K562 (cell line): ENCODE measurements at regions not wholly inside any gene's neighbourhood (a gene's known extent, or its start where the extent isn't known, plus 50 kb on each side); places are given as distances from the start of the nearest gene placed in this dataset.

Source experiments
- ATAC-seq: fragments of 200-7000 bp; cut with Tn5 transposase; 3 replicates; pipeline ENCODE4 v1.9.1; 2020; ENCODE audit warnings: moderate library complexity
- BruUV-seq: library from RNA; stranded (reverse); fragments of 400-500 nt; replicated peaks from 2 replicates; lab custom pipeline; 2021; lab: Mats Ljungman, UMichigan
- CTCF ChIA-PET: fragments of 300-600 bp; formaldehyde crosslinking; extraction: SDS; loops from one replicate; lab custom pipeline; 2021; ENCODE audit warnings: low intra/inter-chr PET ratio; lab: Yijun Ruan, JAX
- POLR2A ChIA-PET: fragments of 300-600, 350-650 bp; sonication (Branson Sonifier 250); formaldehyde crosslinking; extraction: SDS; loops from one replicate; lab custom pipeline; 2021; ENCODE audit warnings: antibody characterized with exemption, inconsistent platforms; lab: Yijun Ruan, JAX
- DNase-seq, 4 experiments: peaks; one replicate each; pipeline versions ENCODE4 v3.0.0 to v3.0.0-alpha.2; 2011 to 2018; ENCODE audit warnings: low spot score in 3 of 4, mixed read lengths in 3 of 4; ENCODE audit errors: extremely low read depth in 1 of 4
- FAIRE-seq: peaks from 2 replicates; lab custom pipeline; 2011; peaks lifted over from hg19 to GRCh38; lab: Jason Lieb, UNC
- H2AFZ ChIP-seq: 2 replicates; pipeline ENCODE4 v1.6.0; 2011; ENCODE audit warnings: low read depth, low read length, control low read depth, inconsistent platforms
- H3K27ac ChIP-seq: fragments of 200-600 bp; 3 replicates; pipeline ENCODE4 v1.8.0; 2011; ENCODE audit warnings: low read depth, mild to moderate bottlenecking, control low read depth, inconsistent platforms, low read length, moderate library complexity, mixed read lengths; ENCODE audit errors: extremely low read depth
- H3K27me3 ChIP-seq, 2 experiments: fragments of 300-600 bp in 1 of 2; 2 replicates in 1 of 2; 3 replicates in 1 of 2; pipeline versions ENCODE4 v1.6.0 to v1.8.0; 2011; ENCODE audit warnings: inconsistent platforms in 2 of 2, low read length in 2 of 2, mild to moderate bottlenecking in 1 of 2, mixed read lengths in 1 of 2, moderate library complexity in 1 of 2; ENCODE audit not compliant: control insufficient read depth in 2 of 2, insufficient read depth in 2 of 2
- H3K36me3 ChIP-seq: fragments of 300-600 bp; 3 replicates; pipeline ENCODE4 v1.8.0; 2011; ENCODE audit warnings: mild to moderate bottlenecking, low read length, inconsistent platforms; ENCODE audit not compliant: control insufficient read depth, insufficient read depth
- H3K4me1 ChIP-seq, 2 experiments: fragments of 200-600 bp in 1 of 2; replicated peaks in 1 of 2; 2 replicates in 1 of 2; 3 replicates in 1 of 2; pipeline versions ENCODE4 v1.5.1 to v1.8.0; 2011; ENCODE audit warnings: inconsistent platforms in 2 of 2, low read length in 2 of 2, mild to moderate bottlenecking in 1 of 2, mixed read lengths in 1 of 2, moderate library complexity in 1 of 2; ENCODE audit not compliant: control insufficient read depth in 2 of 2, insufficient read depth in 2 of 2
- H3K4me2 ChIP-seq: 2 replicates; pipeline ENCODE4 v1.6.1; 2011; ENCODE audit warnings: low read length, control low read depth, inconsistent platforms, mixed read lengths; ENCODE audit not compliant: insufficient read depth
- H3K4me3 ChIP-seq: fragments of 200-600 bp; sonication (generic), shearing (Covaris generic); 2 replicates; pipeline ENCODE4 v1.5.1; 2016; ENCODE audit warnings: control low read depth, inconsistent platforms
- H3K79me2 ChIP-seq: fragments of 200-600 bp; 3 replicates; pipeline ENCODE4 v1.8.0; 2011; ENCODE audit warnings: low read length, inconsistent platforms; ENCODE audit not compliant: control insufficient read depth, insufficient read depth
- H3K9ac ChIP-seq, 2 experiments: 2 replicates each; pipeline versions ENCODE4 v1.6.0 to v1.6.1; 2011; ENCODE audit warnings: low read depth in 2 of 2, low read length in 2 of 2, control low read depth in 1 of 2, inconsistent platforms in 1 of 2, mild to moderate bottlenecking in 1 of 2, mixed read lengths in 1 of 2; ENCODE audit not compliant: insufficient read depth in 1 of 2
- H3K9me1 ChIP-seq: one replicate; pipeline ENCODE4 v1.6.0; 2011; ENCODE audit warnings: inconsistent platforms, mild to moderate bottlenecking, low read length, moderate library complexity; ENCODE audit not compliant: control insufficient read depth, insufficient read depth
- H3K9me3 ChIP-seq: replicated peaks from 2 replicates; pipeline ENCODE4 v1.5.1; 2011; ENCODE audit warnings: low read depth, low read length, inconsistent platforms; ENCODE audit not compliant: control insufficient read depth, insufficient read depth
- H4K20me1 ChIP-seq: replicated peaks from 2 replicates; pipeline ENCODE4 v1.6.1; 2011; ENCODE audit warnings: low read length, inconsistent platforms, mixed read lengths; ENCODE audit not compliant: control insufficient read depth, insufficient read depth
- BHLHE40 ChIP-seq: IDR thresholded peaks from 2 replicates; pipeline ENCODE4 v1.6.1; 2011; ENCODE audit warnings: low read length, improper control_type of control experiment
- COPS2 ChIP-seq: fragments of 450-650 bp; conservative IDR thresholded peaks from 2 replicates; pipeline ENCODE4 v1.6.1; 2016; ENCODE audit warnings: mild to moderate bottlenecking, moderate library complexity
- CXXC5 ChIP-seq: fragments of 250-450 bp; sonication (Bioruptor Pico); IDR thresholded peaks from 2 replicates; pipeline ENCODE4 v1.8.0; 2022; ENCODE audit warnings: inconsistent platforms, mild to moderate bottlenecking, moderate library complexity
- EWSR1 ChIP-seq: fragments of 450-650 bp; IDR thresholded peaks from 2 replicates; pipeline ENCODE4 v1.6.1; 2018; ENCODE audit warnings: borderline replicate concordance, mild to moderate bottlenecking, low read depth, moderate library complexity; ENCODE audit not compliant: partially characterized antibody
- GTF2F1 ChIP-seq: IDR thresholded peaks from 2 replicates; pipeline ENCODE4 v1.6.1; 2011; ENCODE audit warnings: low read depth, low read length, improper control_type of control experiment
- JUNB ChIP-seq: fragments of 450-650 bp; formaldehyde crosslinking; conservative IDR thresholded peaks from 2 replicates; pipeline ENCODE4 v1.4.0; 2020; ENCODE audit warnings: mild to moderate bottlenecking
- PHF20 ChIP-seq: fragments of 450-650 bp; IDR thresholded peaks from 2 replicates; pipeline ENCODE4 v1.6.1; 2018; ENCODE audit not compliant: partially characterized antibody
- POLR2H ChIP-seq: IDR thresholded peaks from 2 replicates; pipeline ENCODE4 v1.6.1; 2016; ENCODE audit warnings: missing genetic modification characterization, low read depth, mild to moderate bottlenecking, control low read depth, missing compliant biosample characterization, moderate library complexity
- PPARD ChIP-seq: fragments of 250-450 bp; sonication (Bioruptor Pico); IDR thresholded peaks from 2 replicates; pipeline ENCODE4 v1.8.0; 2022; ENCODE audit warnings: inconsistent platforms, mild to moderate bottlenecking, moderate library complexity
- RNF2 ChIP-seq: sonication (generic); IDR thresholded peaks from 2 replicates; pipeline ENCODE4 v1.6.1; 2016
- TEAD1 ChIP-seq, 2 experiments: fragments of 450-650 bp in 1 of 2; sonication (generic) in 1 of 2; formaldehyde crosslinking; IDR thresholded peaks; 2 replicates each; pipeline versions ENCODE4 v1.4.0 to v1.8.0; 2020 to 2022; ENCODE audit warnings: mild to moderate bottlenecking in 2 of 2, missing genetic modification reagents in 1 of 2
- TFAM ChIP-seq: fragments of 250-450 bp; sonication (Bioruptor Pico); conservative IDR thresholded peaks from 2 replicates; pipeline ENCODE4 v1.5.0; 2021; ENCODE audit warnings: mild to moderate bottlenecking, moderate library complexity
- ZNF696 ChIP-seq: fragments of 250-450 bp; sonication (Bioruptor Pico); conservative IDR thresholded peaks from 2 replicates; pipeline ENCODE4 v1.4.0; 2020; ENCODE audit warnings: mild to moderate bottlenecking, moderate library complexity
- WGBS: fragments of 100-300 bp; shearing (Covaris generic); methylation state at CpG from one replicate; pipeline ENCODE4 v1.1.6; 2016; ENCODE audit warnings: low coverage, mixed read lengths; ENCODE audit not compliant: insufficient coverage; ENCODE audit errors: missing lambda C conversion rate; 5-methylcytosine and 5-hydroxymethylcytosine counted together
- in situ Hi-C: fragments of 300-500 bp; cut with MboI; formaldehyde crosslinking; loops from 4 replicates; pipeline ENCODE4 v1.15.0; 2018; ENCODE audit warnings: inconsistent platforms, mixed read lengths
- intact Hi-C: fragments of 100-400 bp; cut with micrococcal nuclease; formaldehyde crosslinking; loops from 2 replicates; pipeline ENCODE4 v1.14.2; 2022
- TF ChIP-seq, protein P1 (sequence below): sonication (generic); formaldehyde crosslinking; IDR thresholded peaks from 2 replicates; pipeline ENCODE4 v1.8.0; 2022; ENCODE audit warnings: missing genetic modification reagents, mild to moderate bottlenecking, borderline replicate concordance
- TF ChIP-seq, protein P2 (sequence below): sonication (generic); formaldehyde crosslinking; IDR thresholded peaks from 2 replicates; pipeline ENCODE4 v1.8.1; 2023; ENCODE audit warnings: mild to moderate bottlenecking, missing genetic modification reagents
- TF ChIP-seq, protein P3 (sequence below): fragments of 250-450 bp; sonication (Bioruptor Pico); IDR thresholded peaks from 2 replicates; pipeline ENCODE4 v1.4.0; 2020; ENCODE audit warnings: borderline replicate concordance

DNA sequence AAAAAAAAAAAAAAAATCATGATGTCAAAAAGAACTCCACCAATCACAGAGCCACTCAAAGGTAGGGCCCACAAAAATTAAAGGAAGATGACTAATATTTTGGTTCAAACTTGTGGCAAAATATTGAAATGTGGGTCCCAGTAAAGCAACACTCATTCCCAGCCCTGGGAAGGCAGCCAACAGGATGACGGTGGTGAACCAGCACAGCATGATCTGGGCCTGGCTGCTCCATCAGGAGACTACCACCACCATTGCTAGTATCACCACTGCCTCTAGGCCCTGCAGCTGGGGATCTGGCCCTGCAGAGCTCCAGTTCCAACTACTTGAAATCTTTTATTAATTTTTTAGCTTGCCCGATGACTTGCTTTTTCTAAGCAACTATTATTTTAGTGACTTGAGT, 206.8 kb upstream of the ITGA1 start:
- Histone ChIP-seq H3K79me2 (no peaks in the 10 kb centered on the region), H3K36me3 (no peaks in the 10 kb centered on the region), H3K4me2 (no peak overlapping the region), H3K27ac (no peak overlapping the region), H3K9ac (no peak overlapping the region), H2AFZ (no peak overlapping the region), H3K4me3 (no peak overlapping the region), H3K4me1 (no peaks in the 10 kb centered on the region), H3K27me3 (no peaks in the 10 kb centered on the region), H3K9me3 (no peaks in the 10 kb centered on the region), H4K20me1 (no peaks in the 10 kb centered on the region), H3K9me1 (no peaks in the 10 kb centered on the region)
- in situ Hi-C loops = no loop called here
- FAIRE-seq (no peak), ATAC-seq (no peak), DNase-seq (no peak)
- 0% methylated on average over 2 of the region's 2 CpGs for WGBS
- no peak for TF ChIP-seq PHF20
- no peak for TF ChIP-seq RNF2
- TF ChIP-seq, protein P1, sequence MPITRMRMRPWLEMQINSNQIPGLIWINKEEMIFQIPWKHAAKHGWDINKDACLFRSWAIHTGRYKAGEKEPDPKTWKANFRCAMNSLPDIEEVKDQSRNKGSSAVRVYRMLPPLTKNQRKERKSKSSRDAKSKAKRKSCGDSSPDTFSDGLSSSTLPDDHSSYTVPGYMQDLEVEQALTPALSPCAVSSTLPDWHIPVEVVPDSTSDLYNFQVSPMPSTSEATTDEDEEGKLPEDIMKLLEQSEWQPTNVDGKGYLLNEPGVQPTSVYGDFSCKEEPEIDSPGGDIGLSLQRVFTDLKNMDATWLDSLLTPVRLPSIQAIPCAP = no peak
- no peak for TF ChIP-seq POLR2H
- no peak for TF ChIP-seq EWSR1
- no peak for TF ChIP-seq BHLHE40
- no peak for TF ChIP-seq PPARD (CRISPR knock-in tag)
- TF ChIP-seq, protein P2, sequence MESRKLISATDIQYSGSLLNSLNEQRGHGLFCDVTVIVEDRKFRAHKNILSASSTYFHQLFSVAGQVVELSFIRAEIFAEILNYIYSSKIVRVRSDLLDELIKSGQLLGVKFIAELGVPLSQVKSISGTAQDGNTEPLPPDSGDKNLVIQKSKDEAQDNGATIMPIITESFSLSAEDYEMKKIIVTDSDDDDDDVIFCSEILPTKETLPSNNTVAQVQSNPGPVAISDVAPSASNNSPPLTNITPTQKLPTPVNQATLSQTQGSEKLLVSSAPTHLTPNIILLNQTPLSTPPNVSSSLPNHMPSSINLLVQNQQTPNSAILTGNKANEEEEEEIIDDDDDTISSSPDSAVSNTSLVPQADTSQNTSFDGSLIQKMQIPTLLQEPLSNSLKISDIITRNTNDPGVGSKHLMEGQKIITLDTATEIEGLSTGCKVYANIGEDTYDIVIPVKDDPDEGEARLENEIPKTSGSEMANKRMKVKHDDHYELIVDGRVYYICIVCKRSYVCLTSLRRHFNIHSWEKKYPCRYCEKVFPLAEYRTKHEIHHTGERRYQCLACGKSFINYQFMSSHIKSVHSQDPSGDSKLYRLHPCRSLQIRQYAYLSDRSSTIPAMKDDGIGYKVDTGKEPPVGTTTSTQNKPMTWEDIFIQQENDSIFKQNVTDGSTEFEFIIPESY = no peak
- no peak for TF ChIP-seq GTF2F1
- no peak for TF ChIP-seq CXXC5 (CRISPR knock-in tag)
- TF ChIP-seq ZNF696 (CRISPR knock-in tag) = no peak
- no peak for TF ChIP-seq COPS2
- TF ChIP-seq TFAM (CRISPR knock-in tag) = no peak
- TF ChIP-seq TEAD1 (CRISPR knock-in tag; IDR thresholded peaks at IDR 0.05) = no peak
- TF ChIP-seq JUNB (CRISPR knock-in tag) = no peak
- TF ChIP-seq, protein P3, sequence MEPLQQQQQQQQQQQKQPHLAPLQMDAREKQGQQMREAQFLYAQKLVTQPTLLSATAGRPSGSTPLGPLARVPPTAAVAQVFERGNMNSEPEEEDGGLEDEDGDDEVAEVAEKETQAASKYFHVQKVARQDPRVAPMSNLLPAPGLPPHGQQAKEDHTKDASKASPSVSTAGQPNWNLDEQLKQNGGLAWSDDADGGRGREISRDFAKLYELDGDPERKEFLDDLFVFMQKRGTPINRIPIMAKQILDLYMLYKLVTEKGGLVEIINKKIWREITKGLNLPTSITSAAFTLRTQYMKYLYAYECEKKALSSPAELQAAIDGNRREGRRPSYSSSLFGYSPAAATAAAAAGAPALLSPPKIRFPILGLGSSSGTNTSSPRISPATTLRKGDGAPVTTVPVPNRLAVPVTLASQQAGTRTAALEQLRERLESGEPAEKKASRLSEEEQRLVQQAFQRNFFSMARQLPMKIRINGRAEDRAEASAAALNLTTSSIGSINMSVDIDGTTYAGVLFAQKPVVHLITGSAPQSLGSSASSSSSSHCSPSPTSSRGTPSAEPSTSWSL (CRISPR knock-in tag) = no peak
- ChIA-PET CTCF (no interaction called here), POLR2A (no interaction called here)
- BruUV-seq = no TSS peak
- intact Hi-C loops = no loop called here
